Memory B cell (primary cell): ENCODE measurements at regions not wholly inside any gene's neighbourhood (a gene's known extent, or its start where the extent isn't known, plus 50 kb on each side); places are given as distances from the start of the nearest gene placed in this dataset.

Source experiments
- ATAC-seq: fragments of 150-1000 bp; cut with Tn5 transposase; 2 replicates; pipeline ENCODE4 v1.10.0; 2021; ENCODE audit warnings: low read depth, mild to moderate bottlenecking, moderate library complexity
- DNase-seq, 2 donors: peaks; one replicate each; pipeline ENCODE4 v3.0.0; 2022; ENCODE audit warnings: low spot score in 2 of 2
- H3K27ac Mint-ChIP-seq: one replicate; pipeline ENCODE4 v1.8.0; 2022; ENCODE audit warnings: mild to moderate bottlenecking, moderate library complexity, mixed read lengths
- H3K27me3 Mint-ChIP-seq: one replicate; pipeline ENCODE4 v1.8.0; 2022; ENCODE audit warnings: mixed read lengths
- H3K36me3 Mint-ChIP-seq: one replicate; pipeline ENCODE4 v1.8.0; 2022; ENCODE audit warnings: mild to moderate bottlenecking, mixed read lengths
- H3K4me1 Mint-ChIP-seq: one replicate; pipeline ENCODE4 v1.8.0; 2022; ENCODE audit warnings: mixed read lengths
- H3K4me3 Mint-ChIP-seq: one replicate; pipeline ENCODE4 v1.8.0; 2022; ENCODE audit warnings: mild to moderate bottlenecking, moderate library complexity, mixed read lengths
- H3K9me3 Mint-ChIP-seq: one replicate; pipeline ENCODE4 v1.8.0; 2022; ENCODE audit warnings: mixed read lengths

DNA sequence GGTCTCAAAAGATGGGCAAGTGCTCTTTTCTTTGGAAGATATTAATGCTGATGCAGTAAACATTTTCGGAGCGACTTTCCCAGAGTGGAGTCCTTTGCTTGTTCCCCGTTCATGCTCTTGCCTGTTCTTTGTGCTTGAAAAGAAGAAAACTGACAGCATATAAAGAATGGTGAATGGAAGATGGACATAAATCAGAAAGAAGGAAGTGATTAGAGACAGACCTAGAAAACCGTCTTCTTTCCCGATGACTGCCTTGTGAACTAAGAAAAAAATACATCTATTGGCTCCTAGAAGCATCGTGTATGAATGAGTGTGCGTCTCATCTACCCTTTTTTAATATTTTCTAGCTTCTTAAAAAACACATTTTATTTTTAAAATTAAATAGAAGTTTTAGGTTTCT is 740.1 kb upstream of the FANCL start:
- H3K4me3 Mint-ChIP-seq: no peak overlapping the region
- no peak overlapping the region for H3K27ac Mint-ChIP-seq
- DNase-seq: no peak
- no peaks in the 10 kb centered on the region for H3K9me3 Mint-ChIP-seq
- no peaks in the 10 kb centered on the region for H3K4me1 Mint-ChIP-seq
- H3K36me3 Mint-ChIP-seq: no peaks in the 10 kb centered on the region
- H3K27me3 Mint-ChIP-seq: peaks cover 12% of the 10 kb centered on the region
- ATAC-seq: no peak

DNA sequence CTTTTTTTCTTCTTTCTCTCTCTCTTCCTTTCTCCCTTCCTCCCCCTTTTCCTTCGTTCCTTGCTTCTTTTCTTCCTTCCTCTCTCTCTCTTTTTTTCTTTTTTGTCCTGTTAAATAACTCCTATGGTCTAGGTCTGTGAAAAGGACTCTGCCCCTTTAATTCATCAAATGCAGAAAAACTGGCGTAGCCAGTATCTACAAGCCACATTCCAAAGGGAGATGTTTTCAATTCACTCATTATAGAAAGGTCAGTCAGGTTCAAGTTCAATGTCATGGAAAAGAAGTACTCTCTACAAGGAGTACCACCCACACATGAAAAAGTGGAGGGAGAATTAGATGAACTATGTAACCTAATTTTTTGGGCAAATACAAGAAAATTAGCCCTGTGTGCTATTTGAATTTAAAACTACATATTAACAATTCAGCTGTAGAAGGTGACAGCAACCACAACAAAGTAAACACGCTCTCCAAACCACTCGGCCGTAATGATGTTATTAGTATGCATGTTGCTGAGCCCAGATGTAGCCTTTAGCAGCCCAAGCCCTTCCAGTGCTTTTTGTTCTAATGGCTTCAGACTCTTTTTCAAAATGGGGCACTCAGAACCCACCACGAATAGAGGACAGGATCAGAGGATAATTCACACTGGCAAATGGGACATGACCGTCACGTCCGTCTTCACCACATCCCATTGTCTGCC is 735.4 kb upstream of the FANCL start:
- H3K27me3 Mint-ChIP-seq: peaks cover 17% of the 10 kb centered on the region
- no peak for DNase-seq
- no peaks in the 10 kb centered on the region for H3K9me3 Mint-ChIP-seq
- no peaks in the 10 kb centered on the region for H3K4me1 Mint-ChIP-seq
- no peak overlapping the region for H3K27ac Mint-ChIP-seq
- H3K36me3 Mint-ChIP-seq: no peaks in the 10 kb centered on the region
- ATAC-seq: no peak
- no peak overlapping the region for H3K4me3 Mint-ChIP-seq

DNA sequence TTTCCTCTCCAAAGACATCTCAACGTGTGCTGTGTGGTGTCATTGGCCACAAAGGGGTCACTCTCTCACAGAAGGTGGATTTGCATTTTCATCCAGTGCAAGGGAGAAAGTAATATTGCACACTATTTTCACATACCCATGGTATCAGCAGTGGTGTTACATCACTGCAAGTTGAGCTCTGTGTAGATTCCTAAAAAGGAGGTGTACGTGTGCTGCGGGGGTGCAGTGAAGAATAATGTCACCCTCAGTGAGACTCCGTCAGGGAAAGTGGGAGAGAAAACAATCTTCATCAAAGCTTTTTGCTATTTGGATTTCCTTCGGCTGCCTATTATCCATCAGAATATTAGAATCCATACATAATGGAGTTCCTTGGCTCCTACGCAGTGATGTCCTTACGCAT is 733.8 kb upstream of the FANCL start:
- no peaks in the 10 kb centered on the region for H3K36me3 Mint-ChIP-seq
- H3K27ac Mint-ChIP-seq: no peak overlapping the region
- H3K4me1 Mint-ChIP-seq: no peaks in the 10 kb centered on the region
- ATAC-seq: no peak
- no peak overlapping the region for H3K4me3 Mint-ChIP-seq
- DNase-seq: no peak
- no peaks in the 10 kb centered on the region for H3K9me3 Mint-ChIP-seq
- peaks cover 14% of the 10 kb centered on the region for H3K27me3 Mint-ChIP-seq

DNA sequence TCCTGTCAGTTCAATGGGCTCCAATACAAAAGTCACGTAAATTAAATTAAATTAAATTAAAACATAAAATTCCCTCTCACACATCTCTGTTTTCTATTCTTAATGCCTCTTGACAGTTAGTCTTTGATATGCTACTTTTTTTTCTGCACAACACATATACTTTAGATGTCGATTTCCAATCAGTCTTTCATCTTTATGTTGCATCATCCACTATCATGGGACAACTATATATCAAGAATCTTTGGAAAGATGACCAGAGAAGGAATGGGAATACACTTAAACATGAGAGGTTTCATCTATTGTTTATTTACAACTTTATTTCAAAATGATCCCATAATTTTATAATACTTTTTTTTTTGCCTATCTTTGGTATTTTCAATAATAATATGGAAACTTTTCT is 733.3 kb upstream of the FANCL start:
- peaks cover 13% of the 10 kb centered on the region for H3K27me3 Mint-ChIP-seq
- no peak overlapping the region for H3K27ac Mint-ChIP-seq
- no peak overlapping the region for H3K4me3 Mint-ChIP-seq
- H3K9me3 Mint-ChIP-seq: no peaks in the 10 kb centered on the region
- no peaks in the 10 kb centered on the region for H3K36me3 Mint-ChIP-seq
- ATAC-seq: no peak
- H3K4me1 Mint-ChIP-seq: no peaks in the 10 kb centered on the region
- no peak for DNase-seq

DNA sequence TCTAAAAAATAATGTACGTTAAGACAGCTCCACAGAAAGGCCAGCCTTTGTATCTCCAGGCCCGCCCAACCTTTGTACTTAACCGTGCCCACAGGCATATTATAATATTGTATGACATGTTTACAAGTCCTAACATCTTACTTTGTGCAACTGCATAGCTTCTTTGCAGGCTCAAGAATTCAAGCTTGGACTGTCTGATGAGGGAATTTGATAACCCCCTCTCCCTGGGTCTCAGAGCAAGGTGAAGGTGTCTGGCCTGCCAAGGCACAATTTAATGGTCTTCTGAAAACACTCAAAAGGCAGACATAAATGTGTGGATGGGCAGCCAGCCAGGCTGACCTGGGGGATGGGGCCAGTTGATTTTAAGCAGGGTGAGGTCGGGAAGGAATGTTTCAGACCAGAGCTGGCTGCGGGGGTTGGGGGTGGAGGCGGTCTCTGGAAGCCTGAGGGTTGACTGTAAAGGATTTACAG is 732.7 kb upstream of the FANCL start:
- no peak for ATAC-seq
- no peaks in the 10 kb centered on the region for H3K4me1 Mint-ChIP-seq
- H3K36me3 Mint-ChIP-seq: no peaks in the 10 kb centered on the region

DNA sequence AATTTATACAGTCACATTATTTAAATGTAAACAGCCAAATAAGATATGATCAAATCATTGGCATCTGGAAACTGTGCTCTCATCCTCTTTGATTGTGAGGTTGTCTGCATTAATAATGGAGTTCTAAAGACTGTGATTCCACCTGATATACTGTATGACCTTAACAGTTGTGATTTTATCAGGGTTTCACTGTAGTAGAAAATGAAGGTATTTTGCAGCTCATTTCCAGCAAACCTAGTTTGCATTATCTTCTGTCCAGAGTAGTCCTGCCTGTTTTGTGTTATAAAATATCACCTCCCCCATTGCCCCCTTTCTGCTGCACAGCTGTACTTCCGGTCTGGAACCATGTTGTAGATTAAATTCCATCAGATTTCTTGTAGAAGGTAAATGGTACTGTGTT is 731.6 kb upstream of the FANCL start:
- H3K36me3 Mint-ChIP-seq: no peaks in the 10 kb centered on the region
- no peak overlapping the region for H3K27ac Mint-ChIP-seq

More for the DNA sequence above, 732.7 kb upstream of the FANCL start:
- DNase-seq: no peak
- Mint-ChIP-seq H3K27ac (no peak overlapping the region), H3K27me3 (peaks cover 7% of the 10 kb centered on the region), H3K9me3 (no peaks in the 10 kb centered on the region), H3K4me3 (no peak overlapping the region)

DNA sequence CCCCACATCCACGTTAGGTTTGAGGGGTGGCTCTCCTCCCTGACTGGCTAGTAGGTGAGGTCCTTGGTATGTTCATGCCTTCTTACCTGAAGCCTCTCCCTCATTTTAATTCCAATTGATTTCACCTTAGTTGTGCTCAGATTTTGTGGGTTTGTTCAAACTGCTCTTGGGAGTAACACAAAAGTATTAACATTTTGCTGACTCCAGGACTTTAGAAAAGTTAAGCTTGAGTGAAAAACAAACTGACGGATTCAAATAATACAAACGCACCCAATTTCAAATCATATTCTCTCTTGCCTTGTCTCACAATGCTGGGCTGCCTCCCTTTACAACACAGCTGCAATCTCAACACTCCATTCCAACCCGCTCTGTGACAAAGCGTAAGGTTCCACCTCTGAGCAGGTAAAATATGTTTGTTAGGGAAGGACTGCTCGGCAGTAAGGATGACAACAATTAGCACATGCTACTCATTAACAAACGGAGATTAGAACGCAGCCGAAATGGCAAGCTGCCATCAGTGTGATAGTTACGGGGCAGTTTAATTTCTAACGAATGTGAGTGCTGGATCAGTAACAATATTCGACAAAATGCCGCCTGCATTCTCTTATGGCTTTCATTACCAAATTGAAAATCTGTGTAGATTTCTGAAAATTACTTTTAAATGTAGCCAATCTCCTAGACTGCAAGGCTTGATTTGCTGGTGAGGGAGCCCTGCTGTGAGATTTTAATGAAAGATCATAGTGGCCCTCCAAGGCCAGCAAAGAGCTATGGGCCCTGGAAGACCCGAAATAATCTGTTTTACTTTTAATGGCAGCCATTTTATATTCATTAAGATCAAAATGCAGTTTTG is 730.6 kb upstream of the FANCL start:
- ATAC-seq (no peak), DNase-seq (no peak)
- Mint-ChIP-seq H3K27ac (no peak overlapping the region), H3K4me1 (no peaks in the 10 kb centered on the region), H3K9me3 (no peaks in the 10 kb centered on the region), H3K4me3 (no peak overlapping the region), H3K27me3 (peaks cover 7% of the 10 kb centered on the region), H3K36me3 (no peaks in the 10 kb centered on the region)

More for the DNA sequence above, 731.6 kb upstream of the FANCL start:
- Mint-ChIP-seq H3K27me3 (peaks cover 7% of the 10 kb centered on the region), H3K4me3 (no peak overlapping the region), H3K9me3 (no peaks in the 10 kb centered on the region), H3K4me1 (no peaks in the 10 kb centered on the region)
- no peak for DNase-seq
- no peak for ATAC-seq

DNA sequence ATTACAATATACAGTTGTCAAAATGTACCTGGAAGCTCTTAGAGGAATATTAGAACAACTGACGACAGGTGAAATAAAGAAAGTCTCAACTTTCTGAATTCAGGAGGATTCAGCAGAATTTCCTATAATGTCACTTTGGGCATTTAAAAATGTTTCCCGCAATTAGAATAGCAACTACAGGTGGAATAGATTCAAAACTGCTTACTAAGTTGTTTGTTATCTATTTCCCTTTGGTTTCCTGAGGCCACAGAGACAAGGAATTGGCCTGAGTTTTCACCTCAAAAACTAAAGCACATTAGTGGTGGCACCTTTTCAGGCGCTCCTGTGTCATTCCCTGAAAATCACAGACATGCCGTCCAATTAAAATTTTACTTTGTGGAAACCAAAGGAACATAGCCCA is 729.2 kb upstream of the FANCL start:
- no peak overlapping the region for H3K27ac Mint-ChIP-seq
- DNase-seq: no peak
- H3K4me3 Mint-ChIP-seq: no peak overlapping the region
- peaks cover 5% of the 10 kb centered on the region for H3K27me3 Mint-ChIP-seq
- H3K9me3 Mint-ChIP-seq: no peaks in the 10 kb centered on the region
- no peaks in the 10 kb centered on the region for H3K36me3 Mint-ChIP-seq
- no peak for ATAC-seq
- H3K4me1 Mint-ChIP-seq: no peaks in the 10 kb centered on the region

DNA sequence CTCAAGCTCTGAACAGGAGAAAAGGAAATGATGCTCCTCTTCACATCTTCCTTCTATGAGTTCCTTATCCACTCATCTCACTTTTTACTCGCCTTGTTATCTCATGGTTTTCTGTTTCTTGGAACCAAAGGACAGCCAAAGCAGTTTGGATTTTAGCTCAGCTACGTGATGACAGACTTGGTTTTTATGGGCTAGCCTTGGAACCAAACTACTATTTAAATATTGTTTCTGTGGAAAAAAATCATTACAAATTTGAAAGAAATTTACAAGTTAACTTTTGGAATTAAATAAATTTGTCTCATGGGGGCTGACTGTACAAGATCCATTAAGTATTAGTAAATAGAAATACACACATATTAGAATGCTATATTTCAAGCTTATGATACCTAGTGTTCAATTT is 727.8 kb upstream of the FANCL start:
- DNase-seq (no peak), ATAC-seq (no peak)
- Mint-ChIP-seq H3K27ac (no peak overlapping the region), H3K9me3 (no peaks in the 10 kb centered on the region), H3K4me3 (no peak overlapping the region), H3K27me3 (peaks cover 2% of the 10 kb centered on the region), H3K36me3 (no peaks in the 10 kb centered on the region), H3K4me1 (no peaks in the 10 kb centered on the region)

DNA sequence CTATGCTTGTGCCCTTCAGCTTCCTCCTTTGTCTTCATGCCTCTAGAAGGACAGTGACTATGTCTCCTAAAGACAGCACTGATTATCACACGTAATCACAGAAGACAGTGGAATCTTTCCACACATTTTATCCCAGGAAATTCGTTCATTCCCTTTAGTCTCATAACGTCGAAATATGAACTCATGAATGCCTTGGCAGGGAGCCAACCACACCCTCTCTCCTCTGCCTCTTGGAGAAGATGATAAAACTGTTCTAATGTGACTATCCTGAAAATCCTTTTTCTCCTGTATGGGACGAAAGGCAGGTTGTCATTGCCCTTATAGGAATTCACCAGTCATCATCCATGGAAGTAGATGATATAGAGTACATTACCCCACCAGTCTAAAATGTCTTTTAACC is 726.6 kb upstream of the FANCL start:
- no peak for ATAC-seq
- Mint-ChIP-seq H3K36me3 (no peaks in the 10 kb centered on the region), H3K4me3 (no peak overlapping the region), H3K27ac (no peak overlapping the region), H3K4me1 (no peaks in the 10 kb centered on the region), H3K9me3 (no peaks in the 10 kb centered on the region), H3K27me3 (no peaks in the 10 kb centered on the region)
- DNase-seq: no peak

DNA sequence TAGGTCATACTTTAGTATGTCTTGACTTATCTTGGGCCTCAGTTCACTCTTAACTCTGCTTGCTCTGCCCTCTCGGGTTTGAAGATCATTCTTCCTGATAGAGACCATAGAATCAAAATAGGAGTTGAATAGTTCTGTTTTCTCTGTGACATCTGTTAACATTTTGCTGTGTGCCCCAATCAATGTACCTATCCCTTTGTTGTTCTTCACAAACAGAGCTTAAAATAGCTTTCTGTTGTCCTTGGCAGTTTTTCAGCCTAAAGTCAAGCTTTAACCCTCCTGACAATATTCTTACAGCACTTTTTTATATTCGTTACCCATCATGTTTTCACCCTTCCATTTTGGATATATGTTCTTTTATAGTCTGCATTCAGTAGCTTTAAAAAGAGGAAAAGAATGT is 724.5 kb upstream of the FANCL start:
- no peak overlapping the region for H3K4me3 Mint-ChIP-seq
- H3K9me3 Mint-ChIP-seq: no peaks in the 10 kb centered on the region
- H3K27me3 Mint-ChIP-seq: no peaks in the 10 kb centered on the region
- H3K36me3 Mint-ChIP-seq: no peaks in the 10 kb centered on the region
- H3K4me1 Mint-ChIP-seq: no peaks in the 10 kb centered on the region
- ATAC-seq: no peak
- no peak for DNase-seq
- H3K27ac Mint-ChIP-seq: no peak overlapping the region

DNA sequence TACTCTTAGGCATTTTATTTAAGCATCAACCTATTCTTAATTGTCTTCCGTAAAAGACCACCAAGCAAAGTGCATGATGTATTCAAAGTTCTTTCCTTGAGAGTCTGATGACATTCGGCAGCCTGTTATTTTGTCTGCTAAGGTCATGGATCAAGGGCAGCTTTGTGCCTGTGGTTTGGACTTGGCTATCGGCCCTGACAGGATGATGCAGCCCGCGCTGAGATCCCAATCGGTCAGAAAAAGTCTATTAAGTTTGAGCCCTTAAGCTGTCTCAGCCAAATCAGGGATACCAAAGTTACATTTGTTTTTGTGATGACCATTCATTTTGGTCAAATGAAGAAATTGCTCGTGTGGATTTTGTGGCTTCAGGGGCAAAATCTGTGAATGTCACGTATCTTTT is 718.9 kb upstream of the FANCL start:
- Mint-ChIP-seq H3K4me3 (no peak overlapping the region), H3K9me3 (no peaks in the 10 kb centered on the region), H3K4me1 (no peaks in the 10 kb centered on the region), H3K36me3 (no peaks in the 10 kb centered on the region), H3K27me3 (peaks cover 3% of the 10 kb centered on the region), H3K27ac (no peak overlapping the region)
- no peak for ATAC-seq
- DNase-seq: no peak

DNA sequence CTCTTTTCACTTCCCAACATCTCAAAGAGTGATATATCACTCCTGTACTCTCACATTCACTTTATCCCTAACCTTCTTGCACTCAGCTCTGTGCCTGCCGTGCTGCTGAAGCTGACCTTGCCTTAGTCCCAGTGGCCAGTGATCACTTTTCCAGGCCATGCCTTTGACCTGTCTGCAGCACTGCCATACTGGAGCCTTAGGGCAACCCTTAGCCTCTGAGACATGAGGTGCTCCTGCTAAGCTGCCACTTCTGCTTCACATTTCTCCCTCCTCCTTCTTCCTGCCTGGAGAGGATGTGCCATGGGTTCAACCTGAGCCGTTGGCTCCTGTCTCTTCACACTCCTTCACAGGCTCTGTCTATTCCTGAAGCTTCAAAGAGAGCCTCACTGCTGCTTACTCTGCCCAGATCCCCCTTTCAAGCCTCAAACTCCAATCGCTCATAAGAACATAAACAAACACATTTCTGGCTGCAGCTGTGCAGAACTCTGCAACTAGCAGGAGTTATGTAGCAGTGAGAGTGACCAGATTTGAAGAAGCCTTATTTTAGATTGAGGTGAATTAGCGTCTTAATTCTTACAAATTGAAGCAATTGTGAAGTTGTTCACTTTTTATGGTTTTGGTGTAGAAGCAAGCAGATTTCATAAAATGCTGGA is 716.2 kb upstream of the FANCL start:
- Mint-ChIP-seq H3K4me1 (no peaks in the 10 kb centered on the region), H3K36me3 (no peaks in the 10 kb centered on the region), H3K27ac (no peak overlapping the region), H3K27me3 (peaks cover 3% of the 10 kb centered on the region), H3K4me3 (no peak overlapping the region), H3K9me3 (no peaks in the 10 kb centered on the region)
- ATAC-seq (no peak), DNase-seq (no peak)

DNA sequence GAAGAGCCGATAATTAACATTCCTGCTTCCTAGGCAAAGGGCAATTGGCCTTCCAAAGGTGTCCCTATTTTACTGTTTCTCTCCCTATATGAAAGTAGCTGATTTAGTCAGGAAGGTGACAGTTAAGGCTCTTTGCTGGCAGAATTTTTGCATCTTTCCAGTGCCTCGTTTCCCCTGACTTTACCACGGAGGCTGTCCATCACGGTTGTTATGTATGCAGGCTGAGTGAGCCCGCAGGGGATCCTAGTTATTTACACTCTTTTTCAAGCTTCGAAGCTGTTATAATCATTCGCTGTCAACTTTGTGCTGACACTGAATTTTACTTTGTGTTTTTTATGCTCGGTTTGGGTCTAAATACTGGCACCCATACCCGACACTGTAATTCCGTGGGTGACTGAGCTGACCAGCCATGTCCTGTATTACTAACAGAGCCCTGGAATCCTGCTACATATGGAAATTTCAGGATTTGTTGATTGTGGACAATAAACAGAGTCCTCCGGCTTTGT is 713.8 kb upstream of the FANCL start:
- Mint-ChIP-seq H3K4me3 (no peak overlapping the region), H3K27ac (no peak overlapping the region), H3K27me3 (peaks cover 11% of the 10 kb centered on the region), H3K9me3 (no peaks in the 10 kb centered on the region), H3K36me3 (no peaks in the 10 kb centered on the region), H3K4me1 (no peaks in the 10 kb centered on the region)
- ATAC-seq (no peak), DNase-seq (no peak)
